ENCODE measurements at regions not wholly inside any gene's neighbourhood (a gene's known extent, or its start where the extent isn't known, plus 50 kb on each side); places are given as distances from the start of the nearest gene placed in this dataset.
"Not testable (repeated sequence)": the region's sequence is repeated elsewhere in the genome, so short reads cannot be mapped to it uniquely, and the experiment has no call there.

DNA sequence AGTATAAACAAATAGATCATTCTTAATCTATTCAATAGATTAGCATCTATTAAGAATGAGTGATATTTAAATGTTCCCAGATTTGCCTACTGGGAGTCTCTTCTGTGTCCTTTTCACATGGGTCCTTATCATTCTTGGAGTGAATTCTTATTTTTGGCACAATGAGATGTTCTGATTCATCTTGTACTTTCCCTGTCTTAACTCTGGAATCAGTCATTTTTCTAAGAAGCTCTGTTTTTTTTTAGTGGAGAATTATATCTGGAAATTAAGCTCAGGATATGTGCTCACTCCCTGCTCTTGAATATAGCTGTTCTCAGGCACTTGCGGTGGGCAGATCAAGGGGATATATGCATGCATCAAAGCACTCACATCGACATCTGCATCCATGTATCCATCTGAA is 625.3 kb upstream of the HS3ST1 start:
- no peak for DNase-seq (ENCODE audit: low read depth)

DNA sequence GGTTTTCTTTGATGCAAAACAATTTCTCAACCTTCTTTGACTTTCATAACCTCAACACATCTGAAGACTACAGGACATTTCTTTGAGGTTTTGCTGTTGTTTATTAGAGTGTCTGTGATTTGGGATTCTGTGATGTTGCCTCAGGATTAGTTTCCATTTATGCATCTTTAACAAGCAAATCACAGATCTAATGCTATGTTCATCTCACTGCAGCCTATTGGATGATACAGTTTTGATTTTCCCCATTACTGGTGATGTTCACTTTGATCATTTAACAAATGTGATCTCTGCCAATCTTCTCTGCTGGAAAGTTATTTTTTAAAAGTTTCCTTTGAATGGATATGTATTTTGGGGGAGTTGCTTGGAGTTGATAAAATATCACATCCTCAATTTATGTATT is 624.9 kb upstream of the HS3ST1 start:
- no peak for DNase-seq (ENCODE audit: low read depth)

DNA sequence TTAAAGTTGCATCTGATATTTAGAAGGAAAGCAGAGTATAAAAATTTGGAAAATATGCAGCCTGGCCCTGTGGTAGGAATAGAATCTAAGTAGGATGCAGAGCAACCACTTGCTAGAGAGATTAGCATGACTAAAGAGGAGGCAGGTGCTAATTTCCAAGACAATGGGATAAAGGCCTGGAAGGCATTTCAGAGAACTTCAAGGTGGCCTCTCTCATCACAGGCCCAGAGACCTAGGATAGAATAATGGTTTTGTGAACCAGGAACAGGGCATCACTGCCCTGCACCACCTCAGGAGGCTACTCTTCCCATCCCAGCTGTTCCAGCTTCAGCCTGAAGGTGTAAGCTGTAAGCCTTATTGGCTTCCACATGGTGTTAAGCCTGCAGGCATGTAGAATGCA is 621.7 kb upstream of the HS3ST1 start:
- DNase-seq (ENCODE audit: low read depth), result no peak

DNA sequence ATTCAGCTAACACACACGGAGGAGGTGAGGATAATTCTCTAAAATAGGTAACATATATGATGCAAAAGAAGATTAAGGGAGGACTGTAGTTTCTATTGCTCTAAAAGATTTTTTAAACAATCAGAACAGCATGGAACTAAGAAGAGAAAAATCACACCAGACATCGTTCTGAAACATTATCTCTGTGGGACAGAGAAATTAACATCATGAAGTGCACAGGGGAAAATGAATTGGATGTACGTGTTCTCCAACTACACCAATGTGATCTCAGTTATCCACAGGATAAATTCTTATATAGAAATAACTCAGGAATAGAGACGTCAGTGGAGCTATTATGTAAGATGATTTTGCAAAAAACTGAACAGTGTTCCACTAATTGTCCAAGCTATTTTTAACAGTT is 614.1 kb upstream of the HS3ST1 start:
- no peak for DNase-seq (ENCODE audit: low read depth)

DNA sequence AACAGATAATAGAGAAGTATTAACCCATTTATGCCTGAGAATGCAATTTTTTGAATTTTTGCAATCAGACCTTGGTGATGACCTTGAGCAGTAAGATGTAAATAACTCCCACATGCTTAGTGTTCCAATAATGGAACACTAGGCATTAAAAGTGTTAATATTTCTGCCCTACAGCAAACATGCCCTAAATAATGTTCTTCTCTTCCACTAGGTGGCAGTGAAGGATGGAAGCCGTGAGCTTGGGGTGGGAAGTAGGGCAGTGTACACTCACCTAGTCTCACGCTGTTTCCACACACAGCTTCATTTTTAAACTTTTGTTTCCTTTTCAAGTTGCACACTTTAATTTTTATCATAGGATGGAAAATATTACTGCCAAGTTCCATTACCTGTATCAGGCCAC is 613.1 kb upstream of the HS3ST1 start:
- DNase-seq (ENCODE audit: low read depth), result no peak

DNA sequence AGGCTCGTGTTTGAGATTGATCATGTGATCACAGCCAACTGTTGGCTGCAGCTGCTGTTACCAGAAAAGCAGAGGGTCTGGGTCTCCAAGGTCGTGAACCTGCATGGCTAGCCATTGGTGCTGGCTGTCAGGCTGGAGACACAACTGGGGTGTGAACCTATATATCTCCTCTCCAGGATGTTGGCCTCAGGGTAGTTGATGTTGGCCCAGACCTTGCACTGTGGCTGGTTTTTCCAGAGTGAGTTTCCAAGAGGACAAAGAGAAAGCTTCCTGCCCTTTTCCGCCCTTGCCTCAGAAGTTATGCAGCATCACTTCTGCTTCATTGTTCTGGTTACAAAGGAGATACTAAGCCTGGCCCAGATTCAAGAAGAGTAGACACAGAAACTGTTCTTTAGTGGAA is 607.8 kb upstream of the HS3ST1 start:
- DNase-seq (ENCODE audit: low read depth), result no peak

DNA sequence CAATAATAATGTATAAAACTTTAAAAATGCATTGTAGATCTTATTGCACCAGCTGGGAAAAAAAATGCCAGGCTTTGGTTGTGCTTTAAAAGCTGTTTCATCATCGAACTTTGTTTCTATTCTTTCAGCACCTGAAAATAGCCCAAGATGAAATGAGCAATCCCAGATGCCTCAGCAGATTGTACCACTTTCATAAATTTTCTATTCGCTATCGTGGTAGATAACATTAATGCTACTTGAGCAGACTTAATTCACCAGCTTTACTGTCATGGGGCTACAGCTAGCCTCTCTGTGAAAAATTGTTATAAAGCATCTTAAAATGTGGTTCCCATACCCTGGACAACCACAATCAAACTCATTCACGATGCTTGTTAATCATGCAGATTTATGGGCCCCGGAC is 599.6 kb upstream of the HS3ST1 start:
- no peak for DNase-seq (ENCODE audit: low read depth)

DNA sequence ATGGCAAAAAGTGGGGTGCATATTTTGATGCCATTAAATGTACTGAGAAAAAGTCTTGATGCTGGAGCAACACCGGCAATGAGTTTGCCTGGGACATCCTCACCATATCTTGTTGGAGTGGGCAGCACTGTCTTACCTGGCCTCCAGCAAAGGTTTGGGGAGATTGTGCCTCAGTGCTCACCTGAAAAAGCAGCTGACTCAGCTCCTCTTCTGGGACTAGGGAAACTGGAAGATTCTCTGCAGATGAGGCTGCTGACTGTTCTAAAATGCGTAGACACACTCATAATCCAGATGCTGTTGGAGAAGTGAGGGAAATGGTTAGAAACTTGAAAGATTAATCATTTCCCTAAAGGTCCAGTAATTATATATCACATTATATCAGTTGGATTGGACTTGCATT is 593.7 kb upstream of the HS3ST1 start:
- no peak for DNase-seq (ENCODE audit: low read depth)

DNA sequence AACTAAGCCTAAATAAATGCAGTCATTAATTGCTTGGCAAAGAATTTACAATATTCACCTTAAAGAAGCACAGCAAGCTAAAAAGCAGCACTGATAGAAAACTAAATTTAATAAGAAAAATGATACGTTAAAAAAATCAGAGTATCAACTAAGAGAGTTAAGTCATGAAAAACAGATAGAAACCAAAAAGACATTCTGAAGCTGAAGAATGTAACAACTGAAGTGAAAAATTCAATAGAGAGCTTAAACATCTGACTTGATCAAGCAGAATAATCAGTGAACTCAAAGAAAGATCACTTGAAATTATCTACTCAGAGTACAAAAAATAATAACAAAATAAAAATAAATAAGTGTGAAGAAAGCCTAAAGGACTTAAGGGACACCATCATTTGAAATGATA is 588.0 kb upstream of the HS3ST1 start:
- no peak for DNase-seq (ENCODE audit: low read depth)

DNA sequence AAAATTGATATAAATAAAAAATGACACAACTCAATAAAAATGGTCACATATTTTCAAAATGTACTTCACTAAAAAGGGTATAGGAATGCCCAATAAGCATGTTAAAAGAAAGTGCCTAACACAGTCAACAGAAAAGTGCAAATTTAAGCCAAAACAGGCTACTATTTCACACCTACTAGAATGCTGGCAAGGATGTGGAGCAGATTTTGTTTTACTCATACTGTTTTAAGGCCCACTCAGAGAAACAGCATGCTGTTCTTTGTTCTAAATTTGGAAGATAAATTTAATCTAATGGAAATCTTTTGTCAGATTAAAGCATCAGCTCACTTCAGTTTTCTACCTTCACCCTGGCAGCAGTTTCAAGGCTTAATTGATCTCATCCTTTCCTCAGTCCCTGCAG is 576.8 kb upstream of the HS3ST1 start:
- DNase-seq (ENCODE audit: low read depth), result no peak

DNA sequence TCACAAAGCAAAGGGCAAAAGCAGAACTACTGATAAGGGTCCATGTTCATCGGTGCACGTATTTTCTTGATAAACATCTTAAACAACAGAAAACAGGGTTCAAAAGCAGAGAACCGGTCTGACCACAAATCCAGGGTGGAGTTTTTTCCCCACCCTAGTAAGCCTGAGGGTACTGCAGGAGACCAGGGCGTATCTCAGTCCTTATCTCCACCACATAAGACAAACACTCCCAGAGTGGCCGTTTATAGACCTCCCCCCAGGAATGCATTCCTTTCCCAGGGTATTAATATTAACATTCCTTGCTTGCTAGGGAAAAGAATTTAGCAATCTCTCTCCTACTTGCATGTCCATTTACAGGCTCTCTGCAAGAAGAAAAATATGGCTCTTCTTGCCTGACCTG is 567.9 kb upstream of the HS3ST1 start:
- not testable (repeated sequence) for DNase-seq (ENCODE audit: low read depth)

DNA sequence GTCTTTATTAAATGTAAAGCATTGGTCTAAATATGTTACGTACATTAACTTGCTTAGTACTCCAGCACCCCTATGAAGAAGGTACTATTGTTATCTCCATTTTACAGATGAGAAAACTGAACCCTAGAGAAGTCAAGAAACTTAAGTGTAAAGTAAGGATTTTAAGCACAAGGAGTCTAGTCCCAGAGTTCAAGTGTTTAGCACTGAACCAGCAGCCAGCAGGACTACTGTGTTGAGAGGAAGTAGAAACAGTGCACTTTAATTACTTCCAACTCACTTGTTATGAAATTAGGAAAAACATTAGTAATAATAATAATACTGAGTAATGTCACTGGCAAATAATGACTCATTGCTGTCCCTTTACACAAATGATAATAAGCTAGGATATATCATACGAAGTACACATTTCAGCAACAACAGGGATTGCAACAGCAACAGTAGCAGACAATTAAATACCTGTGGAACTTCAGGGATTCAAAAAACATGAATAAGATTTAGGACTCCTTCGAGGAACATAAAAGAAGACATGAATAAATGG is 548.1 kb upstream of the HS3ST1 start:
- no peak for DNase-seq (ENCODE audit: low read depth)

DNA sequence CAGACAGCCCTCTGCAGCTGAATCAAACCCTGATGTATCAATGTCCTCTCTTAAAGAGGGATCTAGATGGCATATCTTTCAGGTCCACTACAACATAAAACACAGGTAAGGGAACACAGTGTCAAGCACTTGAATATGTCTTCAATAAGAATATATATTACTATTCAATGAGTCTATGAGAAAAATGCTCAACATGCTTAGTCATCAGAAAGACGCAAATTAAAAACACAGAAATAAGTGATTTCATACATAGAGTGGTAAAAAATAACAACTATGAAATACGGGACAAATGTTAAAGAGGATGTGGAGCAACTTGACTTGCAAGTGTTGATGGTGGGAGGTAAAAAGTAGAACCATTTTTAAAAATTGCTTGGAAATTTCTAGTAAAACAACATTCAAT is 544.6 kb upstream of the HS3ST1 start:
- no peak for DNase-seq (ENCODE audit: low read depth)

DNA sequence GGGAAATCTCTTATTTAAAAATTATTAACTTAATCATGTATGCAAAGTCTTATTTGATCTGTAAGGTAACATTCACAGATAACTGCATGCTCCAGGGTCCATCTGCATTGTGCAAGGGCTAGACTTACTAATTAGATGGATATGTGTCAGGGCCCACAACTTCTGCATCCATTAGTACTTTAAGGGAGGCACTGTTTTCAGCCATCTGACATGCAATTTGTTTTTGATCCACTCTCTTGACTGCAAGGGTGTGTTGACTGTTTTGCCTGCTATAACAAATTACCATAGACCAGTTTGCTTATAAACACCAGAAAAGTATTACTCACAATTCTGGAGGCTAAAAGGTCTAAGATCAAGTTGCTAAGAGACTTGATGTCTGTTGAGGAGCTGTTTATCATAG is 542.1 kb upstream of the HS3ST1 start:
- DNase-seq (ENCODE audit: low read depth), result no peak

DNA sequence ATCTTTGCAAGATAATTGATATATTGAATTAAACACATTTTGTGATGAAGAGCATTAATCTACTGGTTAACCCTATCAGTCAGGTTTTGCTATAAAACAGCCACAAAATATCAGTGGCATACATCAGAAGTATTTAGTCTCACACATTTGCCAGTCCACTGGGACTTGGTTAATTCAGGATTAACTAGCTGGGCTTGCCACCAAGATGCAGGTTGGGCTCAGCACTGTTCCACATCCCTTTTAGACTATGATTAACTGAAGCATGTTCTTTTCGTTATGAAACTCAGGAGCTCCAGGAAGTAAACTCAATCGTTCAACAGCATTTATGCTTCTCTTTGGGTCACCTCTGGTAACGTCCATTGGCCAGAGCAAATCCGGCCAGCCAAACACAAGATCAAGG is 538.1 kb upstream of the HS3ST1 start:
- DNase-seq (ENCODE audit: low read depth), result no peak

DNA sequence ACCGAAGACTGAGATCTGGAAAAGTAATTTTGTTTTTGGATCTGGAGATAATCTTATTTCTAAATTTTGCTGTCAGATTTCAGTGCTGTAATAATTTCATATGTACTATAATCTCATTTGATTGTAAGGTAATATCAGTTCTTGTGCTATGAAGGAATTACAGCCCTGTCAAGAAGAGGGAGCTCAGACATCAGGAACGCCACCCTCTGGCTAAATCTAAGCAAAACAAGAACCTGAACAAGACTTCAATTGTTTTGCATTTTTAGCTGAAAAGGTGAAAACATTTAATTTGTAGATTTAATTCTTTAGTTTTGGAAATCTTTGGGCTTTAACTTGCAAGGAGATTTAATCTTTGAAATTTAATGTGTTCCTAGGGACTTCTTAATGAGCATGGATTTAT is 525.4 kb upstream of the HS3ST1 start:
- DNase-seq (ENCODE audit: low read depth), result peak; percentile 14

DNA sequence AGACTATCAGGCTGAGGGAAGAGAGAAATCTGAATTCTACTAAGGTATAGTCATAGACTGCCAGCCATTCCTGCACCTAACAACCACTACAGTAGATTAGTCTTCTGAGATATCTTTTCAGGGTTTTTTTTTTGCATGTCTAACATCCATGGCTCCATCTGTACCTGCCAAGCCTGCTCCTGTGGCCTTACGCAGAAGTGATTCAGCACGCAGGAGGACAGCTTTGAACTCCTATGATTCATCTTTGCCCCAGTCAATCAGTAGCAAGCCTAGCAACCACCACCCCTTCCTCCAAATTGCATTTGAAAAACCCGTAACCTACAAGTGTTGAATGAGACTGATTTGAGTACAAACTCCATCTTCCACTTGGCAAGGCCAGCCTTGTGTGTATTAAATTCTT is 520.7 kb upstream of the HS3ST1 start:
- no peak for DNase-seq (ENCODE audit: low read depth)

DNA sequence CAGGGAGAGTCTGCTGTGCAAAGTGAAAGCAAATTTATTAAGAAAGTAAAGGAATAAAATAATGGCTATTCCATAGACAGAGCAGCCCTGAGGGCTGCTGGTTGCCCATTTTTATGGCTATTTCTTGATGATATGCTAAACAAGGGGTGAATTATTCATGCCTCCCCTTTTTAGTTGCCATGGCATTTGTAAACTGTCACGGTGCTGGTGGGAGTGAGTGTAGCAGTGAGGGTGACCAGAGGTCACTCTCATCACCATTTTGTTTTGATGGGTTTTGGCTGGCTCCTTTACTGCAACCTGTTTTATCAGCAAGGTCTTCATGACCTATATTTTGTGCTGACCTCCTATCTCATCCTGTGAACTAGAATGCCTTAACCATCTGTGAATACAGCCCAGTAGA is 518.9 kb upstream of the HS3ST1 start:
- not testable (repeated sequence) for DNase-seq (ENCODE audit: low read depth)

DNA sequence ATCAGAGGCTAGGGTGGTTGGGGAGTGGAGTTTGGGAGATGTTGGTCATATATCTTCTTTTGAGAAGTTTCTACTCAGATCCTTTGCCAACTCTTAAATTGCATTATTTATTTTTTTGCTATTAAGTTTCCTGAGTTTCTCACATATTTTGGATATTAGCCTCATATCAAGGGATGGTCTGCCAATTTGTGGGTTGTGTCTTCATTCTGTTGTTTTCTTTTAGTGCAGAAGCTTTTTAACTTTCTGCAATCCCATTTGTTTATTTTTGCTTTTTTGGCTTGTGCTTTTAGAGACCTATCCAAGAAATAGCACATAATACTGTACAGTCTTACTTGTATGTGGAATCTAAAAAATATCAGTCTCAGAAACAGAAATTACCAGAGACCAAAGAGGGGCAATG is 509.2 kb upstream of the HS3ST1 start:
- DNase-seq (ENCODE audit: low read depth), result no peak

DNA sequence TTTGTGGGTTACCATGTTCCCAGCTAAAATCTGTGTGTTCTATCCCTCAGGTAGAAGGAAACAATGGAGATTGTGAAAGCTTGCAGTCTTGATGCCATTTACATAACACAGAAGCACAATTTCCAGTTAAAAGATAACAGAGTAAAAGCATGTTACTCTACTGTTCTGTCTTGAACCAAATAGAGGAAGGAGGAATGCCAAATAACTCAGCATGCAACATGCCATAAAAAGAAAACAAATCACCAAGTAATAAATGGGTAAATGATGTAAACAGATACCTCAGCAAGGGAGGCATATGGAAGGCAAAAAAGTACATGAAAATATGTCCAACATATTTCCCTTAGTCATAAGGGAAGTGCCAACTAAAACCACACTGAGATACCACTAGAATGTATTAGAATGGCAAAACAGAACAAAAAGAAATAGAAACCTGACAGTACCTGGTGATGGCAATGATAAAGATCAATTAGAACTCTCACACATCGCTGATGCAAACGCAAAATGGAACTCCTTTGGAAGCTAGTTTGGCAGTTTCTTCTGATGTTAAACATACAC is 502.6 kb upstream of the HS3ST1 start:
- DNase-seq (ENCODE audit: low read depth), result no peak

DNA sequence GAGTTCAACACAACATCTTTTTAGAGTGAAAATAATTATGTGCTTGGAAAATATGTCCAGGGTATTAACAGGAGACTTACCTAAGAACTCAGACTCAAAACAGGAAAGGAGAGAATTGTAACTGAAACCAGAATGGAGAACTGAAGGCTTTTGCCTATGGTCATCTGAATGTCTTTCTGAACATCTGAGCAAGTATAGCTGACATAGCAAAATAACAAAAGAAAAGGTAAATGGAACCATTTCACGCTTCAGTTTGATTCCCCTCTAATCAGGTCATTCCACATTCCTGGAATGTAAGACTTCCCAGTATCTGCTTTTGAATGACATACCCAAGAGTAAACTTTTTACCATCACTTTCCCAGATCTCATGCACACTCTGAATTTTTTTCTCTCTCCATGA is 500.4 kb upstream of the HS3ST1 start:
- no peak for DNase-seq (ENCODE audit: low read depth)

DNA sequence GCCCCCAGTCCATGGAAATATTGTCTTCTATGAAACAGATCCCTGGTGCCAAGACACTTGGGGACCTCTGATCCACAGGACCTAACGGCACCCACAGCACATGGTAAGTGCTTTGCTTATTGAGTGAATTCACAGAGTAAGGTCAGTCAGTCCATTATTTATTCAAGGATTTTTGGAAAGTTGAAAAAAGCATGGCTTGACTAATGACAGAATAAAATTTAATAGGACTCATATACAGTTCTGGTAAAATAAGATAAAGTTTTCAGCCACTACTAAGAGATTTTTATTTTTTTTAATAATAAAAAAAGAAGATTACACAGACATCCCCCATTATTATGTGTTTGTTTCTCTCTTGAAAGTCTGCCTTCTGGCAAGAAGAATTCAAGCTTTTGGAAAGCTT is 490.6 kb upstream of the HS3ST1 start:
- DNase-seq (ENCODE audit: low read depth), result no peak

DNA sequence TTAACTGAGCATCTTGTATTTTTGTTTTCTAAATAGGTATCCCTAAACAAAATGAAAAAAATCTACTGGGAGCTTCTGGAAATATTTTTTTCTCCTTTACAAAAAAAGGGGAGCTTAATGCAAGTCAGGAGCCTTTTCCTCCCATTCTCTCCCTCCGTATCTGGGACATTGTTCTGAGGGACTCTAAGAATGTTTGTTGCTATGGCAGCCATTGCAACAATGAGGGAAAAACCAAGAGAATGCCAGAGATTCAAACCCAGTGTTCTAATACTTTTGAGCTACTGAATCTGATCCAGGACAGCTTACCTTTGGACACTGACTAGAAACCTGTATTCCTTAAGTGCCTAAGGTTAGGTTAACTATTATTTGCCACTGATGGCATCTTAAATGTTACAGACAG is 485.7 kb upstream of the HS3ST1 start:
- DNase-seq (ENCODE audit: low read depth), result no peak

DNA sequence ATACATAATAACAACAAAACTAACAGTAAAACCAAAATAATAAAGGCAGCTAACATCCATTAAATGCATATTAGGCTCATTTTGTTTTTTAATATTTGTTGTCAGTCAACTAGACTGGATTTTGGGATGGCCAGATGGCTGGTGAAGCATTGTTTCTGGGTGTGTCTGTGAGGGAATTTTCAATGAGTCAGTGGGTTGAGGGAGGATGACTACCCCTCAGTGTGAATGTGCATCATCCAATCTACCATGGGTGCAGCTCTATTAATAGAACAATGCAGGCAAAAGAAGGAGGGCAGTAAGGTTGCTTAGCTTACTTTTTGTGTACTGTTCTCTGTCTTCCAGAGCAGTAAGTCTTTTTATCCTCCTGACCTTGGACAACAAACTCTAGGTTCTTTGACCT is 484.2 kb upstream of the HS3ST1 start:
- peak; percentile 12 for DNase-seq (ENCODE audit: low read depth)

DNA sequence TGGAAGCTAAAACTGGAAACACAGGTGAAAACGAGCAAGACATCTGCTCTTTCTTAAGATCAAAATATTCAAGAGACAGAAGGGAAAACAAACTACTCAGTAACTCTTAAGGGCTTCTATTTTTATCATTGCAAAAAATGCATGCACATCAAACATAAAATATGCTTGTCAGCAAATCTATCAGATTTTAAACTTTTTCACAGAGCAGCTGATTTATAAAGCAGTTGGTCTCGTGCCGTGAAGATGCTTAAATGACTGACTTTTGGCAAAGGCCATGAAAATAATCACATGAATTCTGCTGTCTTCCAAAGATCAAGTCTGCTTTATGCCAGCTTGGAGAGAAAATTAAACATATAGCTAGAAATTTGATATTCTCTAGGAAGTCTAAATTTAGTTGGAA is 482.1 kb upstream of the HS3ST1 start:
- no peak for DNase-seq (ENCODE audit: low read depth)
